GM20000 (cell line): ENCODE measurements at regions not wholly inside any gene's neighbourhood (a gene's known extent, or its start where the extent isn't known, plus 50 kb on each side); places are given as distances from the start of the nearest gene placed in this dataset.
A peak's percentile ranks its signal among the peaks of the same experiment; 100 is the strongest.

Source experiments
- DNase-seq: peaks from one replicate; pipeline ENCODE4 v3.0.0; 2012; ENCODE audit warnings: low spot score
- TF ChIP-seq, protein P1 (sequence below): IDR thresholded peaks from 2 replicates; pipeline ENCODE4 v1.5.1; 2012; ENCODE audit warnings: mild to moderate bottlenecking, control low read depth; ENCODE audit errors: extremely low read depth, missing control alignments

DNA sequence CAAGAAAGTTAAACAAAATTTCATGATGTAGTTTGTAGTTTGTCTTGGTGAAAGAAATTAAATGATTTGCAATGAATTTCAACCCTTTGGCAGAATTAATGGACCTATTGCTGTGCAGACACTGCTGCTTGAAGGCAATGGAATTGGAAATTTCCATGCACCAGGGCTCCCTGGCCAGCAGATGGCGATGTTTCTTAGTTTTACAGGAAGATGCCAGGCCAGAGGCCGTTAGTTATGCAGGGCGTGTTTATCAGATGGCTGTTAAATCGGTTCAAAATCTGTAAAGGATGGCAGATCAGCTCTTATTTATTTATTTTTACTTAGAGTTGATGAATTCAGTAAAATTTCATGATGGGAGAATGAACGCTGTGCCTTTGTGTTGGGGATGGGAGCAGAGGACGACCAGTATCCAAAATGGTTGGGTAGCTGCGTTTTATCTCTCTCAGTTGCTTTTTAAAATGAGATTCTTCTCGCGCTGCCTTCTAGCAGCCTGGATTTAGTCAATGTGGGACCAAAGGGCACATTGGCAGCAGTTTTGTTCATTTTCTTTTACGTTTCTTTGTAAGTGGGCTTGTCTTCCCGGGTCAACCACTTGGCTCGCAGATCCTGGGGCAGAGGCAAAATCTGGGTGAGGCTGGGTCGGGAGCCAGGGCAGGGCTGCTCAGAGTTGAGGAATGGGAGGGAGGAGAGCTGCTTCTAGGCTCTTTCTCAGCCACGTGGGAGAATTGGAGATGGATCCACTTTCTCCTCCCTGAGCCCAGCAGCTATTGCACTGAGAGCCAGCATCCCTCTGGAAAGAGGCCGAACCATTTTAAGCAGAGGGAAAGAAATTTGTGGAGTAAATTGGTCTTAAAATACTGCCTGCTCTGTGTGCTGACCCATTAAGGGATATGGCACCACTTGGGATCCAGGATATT is 344.0 kb downstream of the PIK3C3 start:
- DNase-seq: peak; percentile 52
- TF ChIP-seq, protein P1, sequence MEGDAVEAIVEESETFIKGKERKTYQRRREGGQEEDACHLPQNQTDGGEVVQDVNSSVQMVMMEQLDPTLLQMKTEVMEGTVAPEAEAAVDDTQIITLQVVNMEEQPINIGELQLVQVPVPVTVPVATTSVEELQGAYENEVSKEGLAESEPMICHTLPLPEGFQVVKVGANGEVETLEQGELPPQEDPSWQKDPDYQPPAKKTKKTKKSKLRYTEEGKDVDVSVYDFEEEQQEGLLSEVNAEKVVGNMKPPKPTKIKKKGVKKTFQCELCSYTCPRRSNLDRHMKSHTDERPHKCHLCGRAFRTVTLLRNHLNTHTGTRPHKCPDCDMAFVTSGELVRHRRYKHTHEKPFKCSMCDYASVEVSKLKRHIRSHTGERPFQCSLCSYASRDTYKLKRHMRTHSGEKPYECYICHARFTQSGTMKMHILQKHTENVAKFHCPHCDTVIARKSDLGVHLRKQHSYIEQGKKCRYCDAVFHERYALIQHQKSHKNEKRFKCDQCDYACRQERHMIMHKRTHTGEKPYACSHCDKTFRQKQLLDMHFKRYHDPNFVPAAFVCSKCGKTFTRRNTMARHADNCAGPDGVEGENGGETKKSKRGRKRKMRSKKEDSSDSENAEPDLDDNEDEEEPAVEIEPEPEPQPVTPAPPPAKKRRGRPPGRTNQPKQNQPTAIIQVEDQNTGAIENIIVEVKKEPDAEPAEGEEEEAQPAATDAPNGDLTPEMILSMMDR: peak; percentile 89

DNA sequence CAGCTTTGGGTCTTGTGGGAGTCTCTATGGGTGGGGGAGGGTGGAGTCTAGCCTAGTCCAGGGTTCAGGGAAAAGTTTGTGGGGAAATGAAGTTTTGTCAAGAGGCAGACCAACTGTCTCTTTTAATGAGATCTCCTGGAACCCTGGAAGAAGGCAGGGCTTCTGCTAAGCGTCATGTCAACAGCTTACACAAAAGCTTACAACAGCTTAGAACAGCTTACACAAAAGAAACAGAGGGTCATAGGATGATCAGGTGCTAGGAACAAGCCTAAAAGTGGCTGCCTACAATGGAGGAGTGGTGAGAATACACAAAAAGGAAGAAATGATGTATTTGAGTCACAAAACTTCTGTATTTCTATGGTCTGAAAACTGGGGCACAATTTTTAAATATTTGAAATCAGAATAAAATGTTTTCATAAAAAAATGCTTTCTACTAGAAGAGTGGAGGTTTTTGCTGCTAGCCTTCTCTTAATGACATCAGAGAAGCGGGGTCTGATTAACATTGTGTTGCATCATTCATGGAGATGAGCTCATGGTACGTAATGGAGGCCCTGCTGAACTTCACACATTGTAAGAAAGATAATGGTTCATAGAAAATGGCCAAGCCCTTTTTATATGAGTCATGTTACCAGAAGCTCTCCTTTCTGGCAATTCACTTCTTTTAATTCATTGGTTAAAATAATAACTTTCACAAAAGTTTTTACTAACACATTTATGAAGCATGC is 351.0 kb downstream of the PIK3C3 start:
- TF ChIP-seq, protein P1: no peak
- DNase-seq: no peak

DNA sequence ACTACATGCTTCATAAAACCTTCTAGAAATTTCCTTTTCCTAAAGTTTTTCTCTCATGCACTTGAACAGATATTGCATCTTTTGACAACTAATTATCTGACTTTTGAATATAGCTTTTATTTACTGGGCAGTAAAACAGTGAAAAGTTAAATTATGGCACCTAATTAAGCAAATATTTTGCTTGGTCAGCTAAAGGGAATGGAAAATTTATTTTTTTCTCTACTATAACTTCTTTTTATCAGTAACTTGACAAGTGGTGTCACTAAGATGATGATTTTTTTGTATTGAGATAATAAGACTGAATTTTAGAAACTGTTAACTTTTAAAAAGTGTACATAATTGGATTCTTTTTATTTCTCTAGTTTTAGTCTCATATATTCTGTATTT is 351.6 kb downstream of the PIK3C3 start:
- DNase-seq: no peak
- TF ChIP-seq, protein P1: no peak

DNA sequence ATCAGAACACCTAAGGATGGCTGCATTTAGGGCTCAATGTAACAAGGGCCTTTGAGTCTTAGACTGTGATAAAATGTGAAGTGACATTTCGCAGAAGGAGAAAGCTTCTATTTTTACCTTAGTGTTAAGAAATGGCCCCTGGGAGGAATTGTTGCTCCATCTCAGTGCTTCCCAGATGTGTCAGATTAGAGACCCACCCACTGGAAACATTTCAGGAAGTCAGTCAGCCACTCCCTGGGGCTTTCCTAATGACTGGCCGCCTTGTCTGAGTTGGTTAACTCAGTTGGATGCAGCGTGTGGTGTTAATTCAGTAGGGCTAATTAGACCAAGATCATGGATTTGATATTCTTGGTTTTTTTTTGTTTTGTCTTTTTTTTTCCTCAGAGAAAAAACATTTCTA is 355.9 kb downstream of the PIK3C3 start:
- TF ChIP-seq, protein P1: no peak
- DNase-seq: no peak

DNA sequence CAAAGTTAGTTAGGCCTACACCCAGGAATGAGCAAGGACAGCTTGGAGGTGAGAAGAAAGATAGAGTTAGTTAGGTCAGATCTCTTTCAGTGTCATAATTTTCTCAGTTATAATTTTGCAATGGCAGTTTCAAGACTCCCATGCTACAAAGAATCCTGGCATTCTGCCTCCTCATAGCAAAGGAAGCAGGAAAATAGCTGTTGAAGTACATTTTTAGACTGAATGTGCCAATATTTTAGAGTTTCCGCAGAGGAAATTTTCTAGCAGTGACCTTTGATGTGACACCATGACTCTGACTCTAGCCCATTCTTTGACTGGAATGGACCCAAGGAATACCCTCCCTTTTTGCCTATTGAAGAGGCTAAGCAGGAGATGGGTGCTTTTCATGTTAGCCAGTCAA is 371.7 kb downstream of the PIK3C3 start:
- no peak for DNase-seq
- TF ChIP-seq, protein P1: no peak

DNA sequence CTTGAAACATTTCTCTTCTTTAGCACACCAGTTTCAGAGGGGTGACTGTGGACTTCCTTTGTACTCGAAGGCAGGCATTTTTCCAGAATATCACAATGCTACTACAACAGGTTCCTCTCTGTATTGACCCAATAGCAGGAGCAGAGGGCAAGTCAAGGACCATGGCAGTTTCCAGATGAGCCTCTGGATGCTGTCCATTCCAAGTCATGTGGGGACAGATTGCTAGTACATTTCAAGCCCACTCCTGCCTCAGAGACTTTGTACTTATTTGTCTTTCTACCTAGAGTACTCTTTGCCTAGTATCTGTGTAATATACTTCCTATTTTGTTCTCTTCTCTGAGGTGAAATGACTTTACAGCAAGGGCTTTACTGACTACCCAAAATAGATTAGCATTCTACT is 373.9 kb downstream of the PIK3C3 start:
- no peak for DNase-seq
- TF ChIP-seq, protein P1: no peak

DNA sequence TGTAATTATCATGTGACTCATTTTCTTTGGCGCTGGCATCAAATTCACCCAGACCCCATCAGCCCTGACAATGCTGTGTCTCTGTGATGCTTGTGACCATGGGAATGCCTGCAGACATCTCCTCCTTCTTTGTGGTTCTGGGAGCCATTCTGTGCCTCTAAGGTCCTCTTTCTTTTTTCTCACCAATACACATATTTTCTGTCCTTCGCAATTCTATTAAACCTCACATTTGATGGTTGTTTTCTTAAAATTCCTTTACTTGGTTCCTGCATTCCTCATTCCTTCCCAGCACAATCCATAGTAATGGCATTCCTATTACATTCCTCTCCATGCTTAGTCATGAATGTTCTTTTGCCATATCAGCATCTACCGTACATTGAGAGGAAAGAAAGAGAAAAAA is 375.3 kb downstream of the PIK3C3 start:
- TF ChIP-seq, protein P1: no peak
- DNase-seq: no peak
